GM12873 (cell line): ENCODE measurements at regions not wholly inside any gene's neighbourhood (a gene's known extent, or its start where the extent isn't known, plus 50 kb on each side); places are given as distances from the start of the nearest gene placed in this dataset.

Experiments used
- CTCF ChIP-seq: IDR thresholded peaks from 2 replicates; pipeline ENCODE4 v1.5.1; 2012; ENCODE audit warnings: low read depth, mild to moderate bottlenecking, moderate library complexity, low read length, control low read depth; ENCODE audit not compliant: insufficient read depth; ENCODE audit errors: missing control alignments

GRCh38 chr14:53619691-53620231 lies 336.9 kb downstream of the BMP4 start:
- no peak for TF ChIP-seq CTCF

DNA sequence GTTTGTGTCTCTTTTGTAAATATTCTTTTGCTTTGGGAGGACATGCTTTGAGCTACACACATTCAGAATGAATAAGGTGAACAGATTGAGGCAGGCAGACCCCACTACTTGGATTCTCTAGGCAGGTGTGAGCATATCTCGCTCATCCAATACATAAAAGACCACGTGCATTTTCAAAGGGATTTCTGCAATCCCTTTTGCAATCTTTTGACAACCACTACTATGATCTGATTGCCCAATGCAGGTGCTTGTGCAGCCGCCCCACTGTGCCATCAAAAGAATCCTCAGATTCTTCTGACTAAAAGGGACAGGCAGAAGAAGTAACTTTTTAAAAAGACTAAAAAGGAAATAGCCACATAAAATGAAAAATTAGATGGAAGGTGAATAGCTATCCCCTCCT lies 341.4 kb downstream of the BMP4 start:
- TF ChIP-seq CTCF: no peak

DNA sequence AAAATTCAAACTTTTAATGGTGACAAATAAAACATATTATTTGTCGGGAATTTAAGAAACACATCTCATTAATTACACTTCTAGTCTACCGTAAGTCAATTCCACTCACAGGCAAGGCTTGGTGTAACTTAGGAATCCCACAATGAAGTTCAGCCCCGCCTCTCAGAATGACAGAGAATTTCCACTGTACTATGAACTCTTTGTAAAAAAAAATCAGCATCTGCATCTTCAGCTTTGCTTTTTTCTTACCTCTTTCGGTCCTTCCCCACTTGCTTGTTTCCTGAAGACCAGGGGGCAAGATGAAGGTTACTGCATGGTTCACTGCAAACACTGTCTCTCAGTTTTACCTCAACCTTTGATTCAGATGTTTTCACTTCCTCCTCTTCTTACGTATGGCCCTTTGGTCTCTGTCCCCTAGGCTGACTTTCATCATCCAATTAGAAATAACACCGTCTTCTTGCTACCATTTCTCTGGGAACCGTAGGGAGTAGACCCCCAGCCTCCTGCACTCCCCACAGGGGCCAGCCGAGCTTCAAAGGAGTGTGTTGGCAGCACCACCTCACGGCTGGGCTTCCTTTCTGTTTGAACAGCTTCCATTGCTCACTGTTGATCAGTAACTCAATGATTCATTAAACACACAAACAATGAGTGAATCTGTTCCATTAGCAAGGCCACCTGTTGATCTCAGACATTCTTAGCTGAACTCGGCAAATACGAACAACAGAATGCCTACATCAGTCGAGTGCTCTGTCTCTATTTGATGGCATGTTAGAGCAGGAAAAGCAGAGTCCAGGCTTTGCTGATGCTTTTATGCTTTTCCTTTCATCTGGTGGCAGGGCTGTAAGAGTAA lies 343.0 kb downstream of the BMP4 start:
- no peak for TF ChIP-seq CTCF

GRCh38 chr14:53610947-53611346 lies 345.7 kb downstream of the BMP4 start:
- TF ChIP-seq CTCF: no peak

GRCh38 chr14:53609009-53609408 lies 347.6 kb downstream of the BMP4 start:
- TF ChIP-seq CTCF: no peak

DNA sequence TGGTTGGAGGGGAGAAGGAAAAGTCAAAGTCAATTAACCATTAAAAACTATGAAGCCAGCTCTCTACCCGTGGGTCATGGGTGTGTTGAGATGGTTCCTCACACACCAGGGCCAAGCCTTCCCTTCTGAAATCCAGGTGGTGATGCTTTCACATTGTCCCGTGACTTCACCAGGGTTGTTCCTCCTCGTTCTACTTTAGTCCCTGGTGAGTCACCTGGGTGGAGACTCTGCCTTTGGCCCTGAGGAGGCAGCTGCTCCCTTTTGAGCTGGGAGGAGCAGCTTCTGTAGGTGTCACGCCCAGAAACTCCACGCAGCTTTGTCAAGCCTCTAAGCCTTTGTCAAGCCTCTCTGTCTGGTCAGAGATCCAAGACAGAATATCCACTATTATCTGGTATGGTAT lies 348.3 kb downstream of the BMP4 start:
- TF ChIP-seq CTCF: no peak

DNA sequence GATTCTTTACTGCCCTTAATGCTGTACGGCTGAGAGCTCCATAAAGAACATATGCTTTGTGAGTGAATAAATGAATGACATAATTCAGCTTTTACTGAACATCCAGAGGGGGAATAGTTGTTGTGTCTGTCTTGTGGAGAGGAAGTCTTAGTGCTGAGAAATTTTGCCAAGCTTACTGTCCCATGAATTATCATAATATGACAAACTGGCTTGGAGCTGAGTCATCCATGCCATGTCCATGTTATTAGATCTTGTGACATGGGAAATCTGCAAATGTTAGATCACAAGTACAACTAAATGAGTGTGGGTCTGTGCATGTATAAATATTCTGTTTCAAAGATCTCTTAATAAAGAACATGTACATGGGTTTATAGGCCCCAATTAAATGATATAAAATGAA lies 350.4 kb downstream of the BMP4 start:
- TF ChIP-seq CTCF: no peak
